Transverse colon (tissue), 4 donors: ENCODE measurements at regions not wholly inside any gene's neighbourhood (a gene's known extent, or its start where the extent isn't known, plus 50 kb on each side); places are given as distances from the start of the nearest gene placed in this dataset.

Source experiments
- DNase-seq: peaks from one replicate; pipeline ENCODE4 v3.0.0-alpha.2; 2019
- H3K27ac ChIP-seq, 4 donors: fragments of 200-600 bp; sonication (generic); 2 replicates each; pipeline ENCODE4 v1.5.1; 2016 to 2018; ENCODE audit warnings: inconsistent platforms in 4 of 4
- H3K27me3 ChIP-seq: fragments of 200-600 bp; sonication (generic); 2 replicates; pipeline ENCODE4 v1.5.1; 2017; ENCODE audit warnings: inconsistent platforms
- H3K36me3 ChIP-seq, 4 donors: fragments of 200-600 bp; sonication (generic); 2 replicates each; pipeline ENCODE4 v1.5.1; 2017 to 2019; ENCODE audit warnings: inconsistent platforms in 4 of 4
- H3K4me1 ChIP-seq, 4 donors: fragments of 200-600 bp; sonication (generic); 2 replicates each; pipeline ENCODE4 v1.5.1; 2017 to 2020; ENCODE audit warnings: inconsistent platforms in 4 of 4
- H3K4me3 ChIP-seq, 4 donors: fragments of 200-600 bp; sonication (generic); 1 replicate in 1 of 4; 2 replicates in 3 of 4; pipeline versions ENCODE4 v1.5.1 to v1.6.1; 2017 to 2019; ENCODE audit warnings: inconsistent platforms in 4 of 4
- H3K9me3 ChIP-seq, 2 donors: fragments of 200-600 bp; sonication (generic); 2 replicates each; pipeline ENCODE4 v1.5.1; 2017 to 2019; ENCODE audit warnings: inconsistent platforms in 2 of 2
- EP300 ChIP-seq: sonication (generic); formaldehyde crosslinking; IDR thresholded peaks from one replicate; pipeline ENCODE4 v1.6.1; 2017; ENCODE audit warnings: antibody characterized with exemption, low read depth
- POLR2A ChIP-seq: fragments of 450-650 bp; IDR thresholded peaks from one replicate; pipeline ENCODE4 v1.6.1; 2016; ENCODE audit warnings: antibody characterized with exemption, mild to moderate bottlenecking, moderate library complexity
- POLR2AphosphoS5 ChIP-seq, 3 donors: sonication (generic); formaldehyde crosslinking; IDR thresholded peaks; one replicate each; pipeline ENCODE4 v1.6.1; 2016; ENCODE audit warnings: antibody characterized with exemption in 3 of 3
- WGBS, 2 donors: methylation state at CpG; one replicate each; pipeline ENCODE4 v1.1.5; 2018; ENCODE audit warnings: low coverage in 1 of 2; 5-methylcytosine and 5-hydroxymethylcytosine counted together
- in situ Hi-C, 4 donors: fragments of 200-750 bp; cut with MboI; loops; one replicate each; pipeline versions ENCODE4 v1.15.0 to v1.15.1; 2017; ENCODE audit warnings: low sequenced_read_pairs in 3 of 4, low pct_ligation_motif_present in 1 of 4, low pct_unique_long_range_greater_than_20kb in 1 of 4
- intact Hi-C: fragments of 100-400 bp; cut with DNase I; formaldehyde crosslinking; loops from one replicate; pipeline ENCODE4 v1.15.1; 2023; ENCODE audit warnings: low total_unique reads
- TF ChIP-seq, protein P1 (sequence below), 5 experiments: fragments of 200-600 bp in 3 of 5; fragments of 450-650 bp in 2 of 5; sonication (generic) in 3 of 5; IDR thresholded peaks; 1 replicate in 2 of 5; 2 replicates in 3 of 5; pipeline ENCODE4 v1.5.1; 2016 to 2017; ENCODE audit warnings: antibody characterized with exemption in 5 of 5, inconsistent platforms in 3 of 5, mild to moderate bottlenecking in 2 of 5, moderate library complexity in 1 of 5

DNA sequence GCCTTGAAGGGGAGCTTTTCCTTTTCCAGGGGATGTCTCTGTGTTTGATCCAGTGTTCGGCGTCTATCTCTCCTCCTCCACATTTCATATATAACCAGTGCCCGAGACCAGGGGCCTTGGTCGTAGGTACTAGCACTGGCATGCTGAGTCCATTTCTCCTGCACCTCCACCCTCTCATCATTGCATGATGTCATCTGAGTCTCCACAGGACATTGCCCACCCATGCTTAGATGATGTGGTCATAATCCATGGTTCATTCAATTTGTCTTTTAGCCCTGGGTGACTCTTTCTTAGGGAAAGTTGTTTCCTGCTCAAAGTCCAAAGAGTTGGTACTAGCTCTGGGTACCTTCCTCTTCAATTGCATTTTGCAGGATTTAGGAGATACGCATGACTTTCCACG lies 328.1 kb downstream of the BCL11B start:
- no peak for DNase-seq
- no peak overlapping the region for H3K4me3 ChIP-seq
- TF ChIP-seq, protein P1, sequence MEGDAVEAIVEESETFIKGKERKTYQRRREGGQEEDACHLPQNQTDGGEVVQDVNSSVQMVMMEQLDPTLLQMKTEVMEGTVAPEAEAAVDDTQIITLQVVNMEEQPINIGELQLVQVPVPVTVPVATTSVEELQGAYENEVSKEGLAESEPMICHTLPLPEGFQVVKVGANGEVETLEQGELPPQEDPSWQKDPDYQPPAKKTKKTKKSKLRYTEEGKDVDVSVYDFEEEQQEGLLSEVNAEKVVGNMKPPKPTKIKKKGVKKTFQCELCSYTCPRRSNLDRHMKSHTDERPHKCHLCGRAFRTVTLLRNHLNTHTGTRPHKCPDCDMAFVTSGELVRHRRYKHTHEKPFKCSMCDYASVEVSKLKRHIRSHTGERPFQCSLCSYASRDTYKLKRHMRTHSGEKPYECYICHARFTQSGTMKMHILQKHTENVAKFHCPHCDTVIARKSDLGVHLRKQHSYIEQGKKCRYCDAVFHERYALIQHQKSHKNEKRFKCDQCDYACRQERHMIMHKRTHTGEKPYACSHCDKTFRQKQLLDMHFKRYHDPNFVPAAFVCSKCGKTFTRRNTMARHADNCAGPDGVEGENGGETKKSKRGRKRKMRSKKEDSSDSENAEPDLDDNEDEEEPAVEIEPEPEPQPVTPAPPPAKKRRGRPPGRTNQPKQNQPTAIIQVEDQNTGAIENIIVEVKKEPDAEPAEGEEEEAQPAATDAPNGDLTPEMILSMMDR (IDR thresholded peaks at IDR 0.05): no peak
- no peak for TF ChIP-seq EP300
- no peak for TF ChIP-seq POLR2AphosphoS5 (IDR thresholded peaks at IDR 0.05)
- TF ChIP-seq POLR2A: no peak
- no peak overlapping the region for H3K27ac ChIP-seq
- 88 to 90% methylated on average over 4 to 6 of the region's 6 CpGs for WGBS, 2 donors
- H3K27me3 ChIP-seq: no peaks in the 10 kb centered on the region
- in situ Hi-C loops (no loop called here), intact Hi-C loops (no loop called here)
- H3K9me3 ChIP-seq: no peaks in the 10 kb centered on the region
- H3K4me1 ChIP-seq: peaks cover 0 to 6% (median 0%) of the 10 kb centered on the region in 4 donors
- H3K36me3 ChIP-seq: no peaks in the 10 kb centered on the region

DNA sequence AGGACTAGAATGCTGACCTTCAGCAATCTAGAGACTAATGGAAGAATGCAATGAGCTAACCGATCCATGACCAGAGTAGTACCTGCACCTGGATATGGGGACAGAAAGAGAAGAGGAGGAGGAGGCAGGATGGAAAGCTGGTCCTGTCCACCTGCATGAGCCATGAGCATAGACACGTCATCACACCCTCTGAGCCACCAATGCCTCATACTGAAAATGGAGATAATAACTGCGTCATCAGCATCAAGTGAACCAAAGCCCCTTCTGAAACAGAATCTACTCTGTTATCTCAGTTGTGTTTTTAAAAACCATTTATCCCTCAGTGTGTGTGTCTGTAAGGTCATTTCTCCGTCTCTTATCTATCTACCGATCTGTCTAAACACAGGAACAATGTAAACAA lies 327.0 kb downstream of the BCL11B start:
- no peaks in the 10 kb centered on the region for H3K9me3 ChIP-seq
- intact Hi-C loops (no loop called here), in situ Hi-C loops (no loop called here)
- TF ChIP-seq, protein P1 (IDR thresholded peaks at IDR 0.05): no peak
- TF ChIP-seq POLR2A (no peak), POLR2AphosphoS5 (IDR thresholded peaks at IDR 0.05) (no peak), EP300 (no peak)
- peaks cover 0 to 6% (median 0%) of the 10 kb centered on the region in 4 donors for H3K4me1 ChIP-seq
- H3K27me3 ChIP-seq: no peaks in the 10 kb centered on the region
- no peak overlapping the region for H3K4me3 ChIP-seq
- H3K36me3 ChIP-seq: no peaks in the 10 kb centered on the region
- no peak overlapping the region for H3K27ac ChIP-seq
- WGBS, 2 donors: 70 to 76% methylated on average over 3 to 5 of the region's 5 CpGs
- no peak for DNase-seq

DNA sequence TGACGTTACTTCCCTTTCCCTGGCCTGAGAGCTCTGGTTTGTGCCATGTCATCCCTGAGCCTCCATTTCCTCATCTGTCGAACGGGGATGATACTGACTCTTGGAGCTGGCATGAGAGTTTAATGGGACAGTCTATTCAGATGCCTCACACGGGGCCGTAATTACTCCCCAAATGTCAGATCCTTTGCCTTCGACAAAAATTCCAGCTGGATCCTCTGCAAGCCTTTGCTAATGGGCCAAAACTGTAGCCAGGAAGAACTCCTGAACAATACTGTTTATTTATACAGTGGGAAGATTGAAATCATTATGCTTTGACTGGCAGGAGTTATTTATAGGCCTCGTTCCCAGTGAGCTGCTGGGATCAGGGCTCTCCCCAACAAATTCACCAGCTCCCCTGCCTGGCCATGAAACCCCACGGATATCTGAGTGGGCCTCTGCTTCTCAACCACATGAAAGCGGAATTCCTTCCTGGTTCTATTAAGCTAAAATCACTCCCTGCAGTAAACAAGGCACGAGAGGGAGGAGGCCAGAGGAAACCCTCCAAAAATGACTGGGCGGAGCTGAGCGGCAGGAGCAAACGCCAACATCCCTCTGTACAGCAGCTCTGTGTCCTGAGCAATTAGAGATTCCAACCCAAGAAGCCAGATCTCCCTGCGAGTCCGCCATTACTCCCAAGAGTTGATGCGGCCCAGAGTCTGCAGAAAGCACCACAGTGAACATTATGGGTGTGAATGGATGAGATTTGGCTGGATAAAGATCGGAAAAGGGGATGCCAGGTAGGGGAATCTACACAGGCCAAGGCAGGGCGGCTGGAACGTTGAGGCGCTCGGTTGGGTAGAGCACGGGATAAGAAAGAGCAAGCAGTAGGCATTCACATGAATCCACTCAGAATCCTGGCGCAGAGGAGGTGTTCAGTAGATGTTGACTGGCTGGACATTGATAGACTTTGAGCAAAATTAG lies 326.1 kb downstream of the BCL11B start:
- TF ChIP-seq POLR2A (no peak), EP300 (no peak), POLR2AphosphoS5 (IDR thresholded peaks at IDR 0.05) (no peak)
- TF ChIP-seq, protein P1 (IDR thresholded peaks at IDR 0.05): no peak
- H3K27ac ChIP-seq: no peak overlapping the region
- 72 to 90% methylated on average over 9 to 23 of the region's 23 CpGs for WGBS, 2 donors

DNA sequence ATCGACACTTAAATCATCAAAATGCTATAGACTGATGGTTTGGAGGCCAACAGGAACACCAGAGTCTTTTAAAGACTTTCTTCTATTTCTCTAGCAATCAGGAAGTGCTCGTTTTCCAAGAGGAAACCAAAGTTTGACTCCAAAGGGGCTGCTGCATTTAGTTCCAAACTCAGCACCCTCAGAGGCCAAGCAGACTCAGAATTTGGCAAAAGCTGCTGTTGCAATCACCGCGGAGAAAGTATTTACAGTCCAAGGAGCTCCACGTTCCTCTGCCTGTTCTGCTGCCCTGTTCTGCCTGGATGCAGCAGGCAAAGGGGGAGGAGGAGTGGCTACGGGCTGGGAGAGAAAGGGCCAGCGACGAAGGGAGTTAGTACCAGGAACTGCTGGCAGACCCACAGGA lies 325.1 kb downstream of the BCL11B start:
- intact Hi-C loops (no loop called here), in situ Hi-C loops (no loop called here)
- DNase-seq: no peak
- H3K4me3 ChIP-seq: no peak overlapping the region
- no peak for TF ChIP-seq POLR2AphosphoS5 (IDR thresholded peaks at IDR 0.05)
- TF ChIP-seq, protein P1 (IDR thresholded peaks at IDR 0.05): no peak
- TF ChIP-seq POLR2A: no peak
- TF ChIP-seq EP300: no peak
- no peaks in the 10 kb centered on the region for H3K36me3 ChIP-seq
- H3K9me3 ChIP-seq: no peaks in the 10 kb centered on the region
- H3K27me3 ChIP-seq: no peaks in the 10 kb centered on the region
- peaks cover 0 to 6% (median 0%) of the 10 kb centered on the region in 4 donors for H3K4me1 ChIP-seq
- WGBS, 2 donors: 48 to 64% methylated on average over 2 to 8 of the region's 8 CpGs
- no peak overlapping the region for H3K27ac ChIP-seq

More for the DNA sequence above, 326.1 kb downstream of the BCL11B start:
- Histone ChIP-seq H3K27me3 (no peaks in the 10 kb centered on the region), H3K9me3 (no peaks in the 10 kb centered on the region), H3K36me3 (no peaks in the 10 kb centered on the region), H3K4me1 (peaks cover 0 to 6% (median 0%) of the 10 kb centered on the region in 4 donors), H3K4me3 (no peak overlapping the region)
- intact Hi-C loops: no loop called here
- in situ Hi-C loops: no loop called here
- no peak for DNase-seq
